ENCODE measurements at regions not wholly inside any gene's neighbourhood (a gene's known extent, or its start where the extent isn't known, plus 50 kb on each side); places are given as distances from the start of the nearest gene placed in this dataset.

DNA sequence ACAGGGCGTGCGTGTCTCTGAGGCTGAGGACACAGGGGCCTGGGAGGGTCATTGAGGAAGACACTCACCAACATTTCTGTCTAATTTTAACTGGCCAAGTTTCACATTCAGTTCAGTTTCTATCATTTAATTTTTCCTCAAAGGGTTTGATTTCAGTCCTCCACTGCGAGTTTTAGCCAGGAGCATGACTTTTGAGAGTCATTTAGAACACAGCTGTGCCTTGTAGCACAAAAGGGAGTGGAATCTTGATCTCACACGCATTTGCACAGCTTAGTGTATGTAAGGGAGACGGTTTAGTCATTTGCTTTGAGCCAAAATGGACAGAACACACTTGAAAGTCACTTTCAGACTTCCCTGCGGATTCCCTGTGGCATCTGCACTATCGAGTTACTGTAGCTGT, 1090.8 kb downstream of the BCL11B start:
- CTCF ChIA-PET: no interaction called here
- no peak overlapping the region for H2AFZ ChIP-seq (ENCODE audit: low read depth, low read length)
- dilution Hi-C loops (cut with MboI; ENCODE audit: extremely low pct_ligation_motif_present, low sequenced_read_pairs): no loop called here
- H3K9me1 ChIP-seq (replicated peaks; ENCODE audit: control insufficient read depth, extremely low read depth, insufficient read depth, low read length): no peaks in the 10 kb centered on the region
- TF ChIP-seq, protein P1, sequence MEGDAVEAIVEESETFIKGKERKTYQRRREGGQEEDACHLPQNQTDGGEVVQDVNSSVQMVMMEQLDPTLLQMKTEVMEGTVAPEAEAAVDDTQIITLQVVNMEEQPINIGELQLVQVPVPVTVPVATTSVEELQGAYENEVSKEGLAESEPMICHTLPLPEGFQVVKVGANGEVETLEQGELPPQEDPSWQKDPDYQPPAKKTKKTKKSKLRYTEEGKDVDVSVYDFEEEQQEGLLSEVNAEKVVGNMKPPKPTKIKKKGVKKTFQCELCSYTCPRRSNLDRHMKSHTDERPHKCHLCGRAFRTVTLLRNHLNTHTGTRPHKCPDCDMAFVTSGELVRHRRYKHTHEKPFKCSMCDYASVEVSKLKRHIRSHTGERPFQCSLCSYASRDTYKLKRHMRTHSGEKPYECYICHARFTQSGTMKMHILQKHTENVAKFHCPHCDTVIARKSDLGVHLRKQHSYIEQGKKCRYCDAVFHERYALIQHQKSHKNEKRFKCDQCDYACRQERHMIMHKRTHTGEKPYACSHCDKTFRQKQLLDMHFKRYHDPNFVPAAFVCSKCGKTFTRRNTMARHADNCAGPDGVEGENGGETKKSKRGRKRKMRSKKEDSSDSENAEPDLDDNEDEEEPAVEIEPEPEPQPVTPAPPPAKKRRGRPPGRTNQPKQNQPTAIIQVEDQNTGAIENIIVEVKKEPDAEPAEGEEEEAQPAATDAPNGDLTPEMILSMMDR (IDR thresholded peaks at IDR 0.05; ENCODE audit: extremely low read depth in 1 of 2, insufficient read depth in 1 of 2, low read depth in 1 of 2, low read length in 2 of 2): no peak
- TF ChIP-seq MYC (IDR thresholded peaks at IDR 0.05; ENCODE audit: low read depth, low read length) (no peak), POLR2A (IDR thresholded peaks at IDR 0.05; ENCODE audit: low read depth, low read length) (no peak), JUN (IDR thresholded peaks at IDR 0.05; ENCODE audit: borderline replicate concordance, insufficient read depth, insufficient read length, low read depth) (no peak), POLR2AphosphoS5 (IDR thresholded peaks at IDR 0.05; ENCODE audit: insufficient read depth, low read depth, low read length) (no peak), GATA2 (IDR thresholded peaks at IDR 0.05; ENCODE audit: insufficient read depth, insufficient read length, low read depth, low read length) (no peak), EZH2 (IDR thresholded peaks at IDR 0.05; ENCODE audit: borderline replicate concordance, low read depth, low read length, severe bottlenecking) (no peak), FOS (IDR thresholded peaks at IDR 0.05; ENCODE audit: borderline replicate concordance, insufficient read depth, low read length) (no peak)
- TF ChIP-seq, protein P2, sequence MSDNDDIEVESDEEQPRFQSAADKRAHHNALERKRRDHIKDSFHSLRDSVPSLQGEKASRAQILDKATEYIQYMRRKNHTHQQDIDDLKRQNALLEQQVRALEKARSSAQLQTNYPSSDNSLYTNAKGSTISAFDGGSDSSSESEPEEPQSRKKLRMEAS (IDR thresholded peaks at IDR 0.05; ENCODE audit: insufficient read depth, insufficient read length): no peak
- H3K36me3 ChIP-seq (ENCODE audit: control insufficient read depth in 2 of 2, extremely low read depth in 1 of 2, insufficient read depth in 2 of 2, low read length in 2 of 2): no peaks in the 10 kb centered on the region
- H3K4me3 ChIP-seq (replicated peaks in 1 of 3; ENCODE audit: insufficient read depth in 1 of 3, low read depth in 1 of 3, low read length in 3 of 3): no peak overlapping the region
- H3K9ac ChIP-seq (replicated peaks; ENCODE audit: extremely low read depth, insufficient read depth, low read length): no peak overlapping the region
- DNase-seq (ENCODE audit: low read depth, low spot score) (no peak), FAIRE-seq (no peak)
- no peaks in the 10 kb centered on the region for H3K27me3 ChIP-seq (ENCODE audit: control insufficient read depth in 2 of 2, insufficient read depth in 2 of 2, low read length in 2 of 2)
- no peak overlapping the region for H3K27ac ChIP-seq (ENCODE audit: insufficient read depth, low read depth, low read length)
- no peak overlapping the region for H3K4me2 ChIP-seq (ENCODE audit: insufficient read depth, low read length)
- no peaks in the 10 kb centered on the region for H4K20me1 ChIP-seq (replicated peaks; ENCODE audit: control insufficient read depth, extremely low read depth, insufficient read depth, low read length)
- no TSS peak for BruUV-seq (replicated peaks)
- H3K4me1 ChIP-seq (ENCODE audit: control insufficient read depth, extremely low read depth, insufficient read depth, low read length): no peaks in the 10 kb centered on the region
- H3K9me3 ChIP-seq (replicated peaks; ENCODE audit: control insufficient read depth, insufficient read depth, low read length): peaks cover 8% of the 10 kb centered on the region
- H3K79me2 ChIP-seq (ENCODE audit: control insufficient read depth, insufficient read depth, low read length): no peaks in the 10 kb centered on the region
- POLR2A ChIA-PET: no interaction called here
- intact Hi-C loops (cut with micrococcal nuclease): no loop called here
